ENCODE measurements at regions not wholly inside any gene's neighbourhood (a gene's known extent, or its start where the extent isn't known, plus 50 kb on each side); places are given as distances from the start of the nearest gene placed in this dataset.

- intact Hi-C loops (cut with DNase I; ENCODE audit: low total_unique reads), result no loop called here
- DNase-seq, result no peak
Measured at GRCh38 chr13:68173111-68173510, 943.0 kb upstream of the PCDH9 start.

GRCh38 chr13:68170961-68171360, 940.8 kb upstream of the PCDH9 start:
- Histone ChIP-seq H3K9me3 (peaks cover 0 to 18% (median 11%) of the 10 kb centered on the region in 8 donors), H3K27me3 (replicated peaks in 1 of 7) (no peaks in the 10 kb centered on the region), H3K36me3 (no peaks in the 10 kb centered on the region), H3K4me3 (no peak overlapping the region), H3K27ac (no peak overlapping the region), H3K4me1 (no peaks in the 10 kb centered on the region)
- TF ChIP-seq POLR2AphosphoS5 (IDR thresholded peaks at IDR 0.05), result no peak
- no peak for TF ChIP-seq CTCF (IDR thresholded peaks at IDR 0.05 in 8 of 11, conservative IDR thresholded peaks at IDR 0.05 in 3 of 11)
- TF ChIP-seq POLR2A (IDR thresholded peaks at IDR 0.05), result no peak
- WGBS, 5 donors, result 95 to 98% (median 96%) methylated on average over 25 to 37 of the region's 37 CpGs
- intact Hi-C loops (cut with DNase I; ENCODE audit: low total_unique reads), result no loop called here
- DNase-seq, result peak; percentile 71

More at GRCh38 chr13:68173111-68173510, 943.0 kb upstream of the PCDH9 start:
- no peaks in the 10 kb centered on the region for H3K27me3 ChIP-seq (replicated peaks in 1 of 7)
- H3K9me3 ChIP-seq, result peaks cover 0 to 18% (median 11%) of the 10 kb centered on the region in 8 donors
- TF ChIP-seq POLR2A (IDR thresholded peaks at IDR 0.05) (no peak), CTCF (IDR thresholded peaks at IDR 0.05 in 8 of 11, conservative IDR thresholded peaks at IDR 0.05 in 3 of 11) (no peak), POLR2AphosphoS5 (IDR thresholded peaks at IDR 0.05) (no peak)
- no peaks in the 10 kb centered on the region for H3K36me3 ChIP-seq
- H3K27ac ChIP-seq, result no peak overlapping the region
- H3K4me3 ChIP-seq, result no peak overlapping the region
- no peaks in the 10 kb centered on the region for H3K4me1 ChIP-seq
- WGBS, 5 donors, result 50 to 64% (median 58%) methylated on average over 2 of the region's 2 CpGs

GRCh38 chr13:68168448-68168847, 938.3 kb upstream of the PCDH9 start:
- Histone ChIP-seq H3K4me3 (no peak overlapping the region), H3K27ac (no peak overlapping the region), H3K4me1 (no peaks in the 10 kb centered on the region), H3K36me3 (no peaks in the 10 kb centered on the region), H3K9me3 (peaks cover 0 to 18% (median 11%) of the 10 kb centered on the region in 8 donors), H3K27me3 (replicated peaks in 1 of 7) (no peaks in the 10 kb centered on the region)
- TF ChIP-seq POLR2A (IDR thresholded peaks at IDR 0.05) (no peak), CTCF (IDR thresholded peaks at IDR 0.05 in 8 of 11, conservative IDR thresholded peaks at IDR 0.05 in 3 of 11) (no peak), POLR2AphosphoS5 (IDR thresholded peaks at IDR 0.05) (no peak)
- intact Hi-C loops (cut with DNase I; ENCODE audit: low total_unique reads), result no loop called here
- DNase-seq, result no peak

GRCh38 chr13:68160466-68160865, 930.3 kb upstream of the PCDH9 start:
- Histone ChIP-seq H3K36me3 (no peaks in the 10 kb centered on the region), H3K27ac (no peak overlapping the region), H3K4me3 (no peak overlapping the region), H3K27me3 (replicated peaks in 1 of 7) (no peaks in the 10 kb centered on the region), H3K4me1 (no peaks in the 10 kb centered on the region), H3K9me3 (peaks cover 0 to 11% (median 7%) of the 10 kb centered on the region in 8 donors)
- intact Hi-C loops (cut with DNase I; ENCODE audit: low total_unique reads), result no loop called here
- 72 to 92% (median 83%) methylated on average over 3 of the region's 3 CpGs for WGBS, 5 donors
- no peak for TF ChIP-seq CTCF (IDR thresholded peaks at IDR 0.05 in 8 of 11, conservative IDR thresholded peaks at IDR 0.05 in 3 of 11)
- TF ChIP-seq POLR2AphosphoS5 (IDR thresholded peaks at IDR 0.05), result no peak
- TF ChIP-seq POLR2A (IDR thresholded peaks at IDR 0.05), result no peak
- no peak for DNase-seq

Data from spleen (tissue), 11 donors.